Heart left ventricle (tissue), 16 donors: ENCODE measurements at regions not wholly inside any gene's neighbourhood (a gene's known extent, or its start where the extent isn't known, plus 50 kb on each side); places are given as distances from the start of the nearest gene placed in this dataset.
"Not testable (repeated sequence)": the region's sequence is repeated elsewhere in the genome, so short reads cannot be mapped to it uniquely, and the experiment has no call there.

ENCODE experiments used
- ATAC-seq, 4 donors: fragments of 200-7000 bp; cut with Tn5 transposase; one replicate each; pipeline ENCODE4 v1.9.1; 2020 to 2022; ENCODE audit warnings: moderate library complexity in 4 of 4, mild to moderate bottlenecking in 3 of 4, moderate number of reproducible peaks in 1 of 4
- DNase-seq, 5 donors: peaks; one replicate each; pipeline ENCODE4 v3.0.0-alpha.2; 2020
- H3K27ac ChIP-seq, 12 donors: fragments of 200-600 bp; sonication (generic) in 4 of 12; one replicate each; pipeline versions ENCODE4 v1.5.0 to v1.8.0; 2016 to 2022; ENCODE audit warnings: mild to moderate bottlenecking in 2 of 12
- H3K27me3 ChIP-seq, 9 donors: fragments of 200-600 bp; sonication (generic) in 2 of 9; one replicate each; pipeline versions ENCODE4 v1.5.1 to v1.8.0; 2016 to 2022; ENCODE audit warnings: mild to moderate bottlenecking in 3 of 9
- H3K36me3 ChIP-seq, 9 donors: fragments of 200-600 bp; sonication (generic) in 2 of 9; one replicate each; pipeline versions ENCODE4 v1.5.0 to v1.8.0; 2018 to 2022; ENCODE audit warnings: mild to moderate bottlenecking in 2 of 9
- H3K4me1 ChIP-seq, 12 donors: fragments of 200-600 bp; sonication (generic) in 4 of 12; one replicate each; pipeline versions ENCODE4 v1.5.0 to v1.8.0; 2016 to 2022; ENCODE audit warnings: mild to moderate bottlenecking in 3 of 12
- H3K4me3 ChIP-seq, 12 donors: fragments of 200-600 bp; sonication (generic) in 4 of 12; one replicate each; pipeline versions ENCODE4 v1.5.0 to v1.8.0; 2017 to 2022; ENCODE audit warnings: mild to moderate bottlenecking in 9 of 12, moderate library complexity in 4 of 12
- H3K9me3 ChIP-seq, 12 donors: fragments of 200-600 bp; sonication (generic) in 4 of 12; one replicate each; pipeline versions ENCODE4 v1.5.0 to v1.8.0; 2016 to 2022; ENCODE audit warnings: mild to moderate bottlenecking in 1 of 12
- POLR2A ChIP-seq, 2 donors: fragments of 450-650 bp; IDR thresholded peaks; one replicate each; pipeline ENCODE4 v1.6.1; 2017; ENCODE audit warnings: antibody characterized with exemption in 2 of 2, mild to moderate bottlenecking in 2 of 2, moderate library complexity in 2 of 2
- WGBS, 4 donors: extraction: QIAGEN DNeasy Blood & Tissue Kit in 2 of 4; methylation state at CpG; one replicate each; pipeline versions ENCODE4 v1.1.5 to v1.1.7; 2013 to 2018; 5-methylcytosine and 5-hydroxymethylcytosine counted together
- intact Hi-C, 10 donors: fragments of 100-400 bp; cut with DNase I; formaldehyde crosslinking; loops; one replicate each; pipeline versions ENCODE4 v1.11.1 to v1.14.2; 2022
- TF ChIP-seq, protein P1 (sequence below), 12 donors: fragments of 200-600 bp; sonication (generic) in 4 of 12; IDR thresholded peaks; one replicate each; pipeline versions ENCODE4 v1.5.0 to v1.8.0; 2018 to 2022; ENCODE audit warnings: antibody characterized with exemption in 12 of 12, mild to moderate bottlenecking in 5 of 12
- donor health status: ischemic (EF 13 %, LVEDD 7.1; RV severe dilation, severe dysfunction).
- donor health status: healthy with polysubstance abuse.
- donor health status: DM: no; HTN: yes; CAD: no.
- donor health status: DM: no; HTN: no; CAD: no.
- donor health status: ischemic (EF 25% LVEDD 6.9; RV normal size, moderate dysfunction).
- donor health status: ischemic (EF 25% LVEDD 5.7; RV mildly dilated, moderate dysfunction).
- donor health status: healthy.
- donor health status: DM: yes; HTN: yes; CAD: no.
- donor health status: ischemic (EF 35%, LVEDD 5.7; RV mildly dilated, moderate dysfunction).
- donor health status: nonischemic (EF 11% LVEDD 7.7; RV severe dilation, severe dysfunction).
- donor health status: DM: yes; HTN: yes; CAD: no.
- donor health status: PGD.
- donor health status: ischemic (EF 29% LVEDD 5.4; RV normal size, mild dysfunction).
- donor health status: nonischemic (EF 23%, LVEDD 6.1; RV moderate dilation, normal function).

DNA sequence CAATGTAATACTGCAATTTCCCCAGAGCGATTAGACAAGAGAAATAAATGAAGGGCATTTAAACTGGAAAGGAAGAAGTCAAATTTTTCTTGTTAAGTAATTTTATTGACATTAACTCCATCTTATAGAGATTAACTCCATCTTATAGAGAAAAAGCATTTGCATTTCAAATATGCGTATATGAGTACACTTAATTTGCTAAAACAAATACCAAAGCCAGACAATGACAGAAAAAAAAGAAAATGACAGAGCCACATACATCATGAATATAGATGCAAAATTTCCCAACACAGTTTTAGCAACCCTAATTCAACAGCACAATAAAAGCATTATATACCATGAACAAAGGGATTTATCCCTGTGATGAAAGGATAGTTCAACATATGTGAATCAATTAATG, 1293.1 kb upstream of the EYS start:
- ATAC-seq (no peak), DNase-seq (no peak)
- WGBS, 4 donors = 94 to 97% (median 97%) methylated on average over 2 of the region's 2 CpGs
- Histone ChIP-seq H3K9me3 (peaks cover 0 to 23% (median 0%) of the 10 kb centered on the region in 12 donors), H3K27me3 (no peaks in the 10 kb centered on the region), H3K27ac (no peak overlapping the region), H3K36me3 (no peaks in the 10 kb centered on the region), H3K4me3 (no peak overlapping the region), H3K4me1 (no peaks in the 10 kb centered on the region)
- TF ChIP-seq POLR2A (IDR thresholded peaks at IDR 0.05) = no peak
- TF ChIP-seq, protein P1, sequence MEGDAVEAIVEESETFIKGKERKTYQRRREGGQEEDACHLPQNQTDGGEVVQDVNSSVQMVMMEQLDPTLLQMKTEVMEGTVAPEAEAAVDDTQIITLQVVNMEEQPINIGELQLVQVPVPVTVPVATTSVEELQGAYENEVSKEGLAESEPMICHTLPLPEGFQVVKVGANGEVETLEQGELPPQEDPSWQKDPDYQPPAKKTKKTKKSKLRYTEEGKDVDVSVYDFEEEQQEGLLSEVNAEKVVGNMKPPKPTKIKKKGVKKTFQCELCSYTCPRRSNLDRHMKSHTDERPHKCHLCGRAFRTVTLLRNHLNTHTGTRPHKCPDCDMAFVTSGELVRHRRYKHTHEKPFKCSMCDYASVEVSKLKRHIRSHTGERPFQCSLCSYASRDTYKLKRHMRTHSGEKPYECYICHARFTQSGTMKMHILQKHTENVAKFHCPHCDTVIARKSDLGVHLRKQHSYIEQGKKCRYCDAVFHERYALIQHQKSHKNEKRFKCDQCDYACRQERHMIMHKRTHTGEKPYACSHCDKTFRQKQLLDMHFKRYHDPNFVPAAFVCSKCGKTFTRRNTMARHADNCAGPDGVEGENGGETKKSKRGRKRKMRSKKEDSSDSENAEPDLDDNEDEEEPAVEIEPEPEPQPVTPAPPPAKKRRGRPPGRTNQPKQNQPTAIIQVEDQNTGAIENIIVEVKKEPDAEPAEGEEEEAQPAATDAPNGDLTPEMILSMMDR (IDR thresholded peaks at IDR 0.05) = no peak
- intact Hi-C loops = no loop called here

- intact Hi-C loops, H3K36me3 ChIP-seq, DNase-seq, H3K27ac ChIP-seq, H3K4me1 ChIP-seq, ATAC-seq, H3K27me3 ChIP-seq, H3K4me3 ChIP-seq: not testable (repeated sequence)
- H3K9me3 ChIP-seq = peaks cover 0 to 23% (median 0%) of the 10 kb centered on the region in 12 donors
- 73 to 87% (median 78%) methylated on average over 1 of the region's 1 CpG for WGBS, 4 donors
Measured at GRCh38 chr6:66997579-66997978, 1290.6 kb upstream of the EYS start.

GRCh38 chr6:66995669-66996068, 1288.6 kb upstream of the EYS start:
- 43 to 93% (median 89%) methylated on average over 1 of the region's 1 CpG for WGBS, 4 donors
- intact Hi-C loops = no loop called here

GRCh38 chr6:66993708-66994107, 1286.7 kb upstream of the EYS start:
- H3K36me3 ChIP-seq, intact Hi-C loops, H3K27ac ChIP-seq, ATAC-seq, H3K4me1 ChIP-seq, H3K4me3 ChIP-seq, H3K27me3 ChIP-seq, DNase-seq: not testable (repeated sequence)
- 80 to 84% (median 82%) methylated on average over 10 of the region's 10 CpGs for WGBS, 4 donors
- H3K9me3 ChIP-seq = peaks cover 0 to 43% (median 7%) of the 10 kb centered on the region in 12 donors

More at GRCh38 chr6:66995669-66996068, 1288.6 kb upstream of the EYS start:
- no peak for TF ChIP-seq POLR2A (IDR thresholded peaks at IDR 0.05)
- TF ChIP-seq, protein P1 (IDR thresholded peaks at IDR 0.05) = no peak
- DNase-seq (no peak), ATAC-seq (no peak)
- H3K36me3 ChIP-seq = no peaks in the 10 kb centered on the region
- no peak overlapping the region for H3K4me3 ChIP-seq
- H3K27ac ChIP-seq = no peak overlapping the region
- H3K27me3 ChIP-seq = no peaks in the 10 kb centered on the region
- peaks cover 0 to 26% (median 0%) of the 10 kb centered on the region in 12 donors for H3K9me3 ChIP-seq
- H3K4me1 ChIP-seq = no peaks in the 10 kb centered on the region

DNA sequence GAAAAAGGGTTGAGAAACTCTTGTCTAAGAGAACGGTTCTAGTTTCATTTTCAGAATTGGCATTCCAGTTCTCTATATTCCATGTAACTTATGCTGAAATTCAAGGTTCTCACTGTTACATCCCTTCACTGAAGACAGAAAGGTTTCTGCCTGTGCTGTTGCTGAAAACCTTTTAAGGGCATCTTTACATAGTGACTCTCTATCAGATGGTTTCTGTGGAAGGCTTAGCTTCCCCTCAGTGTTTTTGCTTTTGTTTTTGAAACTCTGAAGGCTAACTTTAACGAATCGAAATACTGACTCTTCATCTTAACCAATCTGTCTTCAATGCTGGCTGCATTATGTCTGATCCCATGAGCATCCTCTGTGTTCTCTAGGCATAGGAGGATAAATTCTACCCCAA, 1286.2 kb upstream of the EYS start:
- no peak overlapping the region for H3K4me3 ChIP-seq
- 74 to 86% (median 81%) methylated on average over 3 of the region's 3 CpGs for WGBS, 4 donors
- no peak for ATAC-seq
- H3K27me3 ChIP-seq = no peaks in the 10 kb centered on the region
- H3K27ac ChIP-seq = no peak overlapping the region
- no peaks in the 10 kb centered on the region for H3K4me1 ChIP-seq
- no peak for TF ChIP-seq POLR2A (IDR thresholded peaks at IDR 0.05)
- TF ChIP-seq, protein P1 (IDR thresholded peaks at IDR 0.05) = no peak
- no peaks in the 10 kb centered on the region for H3K36me3 ChIP-seq
- intact Hi-C loops = no loop called here
- peaks cover 0 to 39% (median 8%) of the 10 kb centered on the region in 12 donors for H3K9me3 ChIP-seq
- DNase-seq = no peak
